ENCODE measurements at regions not wholly inside any gene's neighbourhood (a gene's known extent, or its start where the extent isn't known, plus 50 kb on each side); places are given as distances from the start of the nearest gene placed in this dataset.

DNA sequence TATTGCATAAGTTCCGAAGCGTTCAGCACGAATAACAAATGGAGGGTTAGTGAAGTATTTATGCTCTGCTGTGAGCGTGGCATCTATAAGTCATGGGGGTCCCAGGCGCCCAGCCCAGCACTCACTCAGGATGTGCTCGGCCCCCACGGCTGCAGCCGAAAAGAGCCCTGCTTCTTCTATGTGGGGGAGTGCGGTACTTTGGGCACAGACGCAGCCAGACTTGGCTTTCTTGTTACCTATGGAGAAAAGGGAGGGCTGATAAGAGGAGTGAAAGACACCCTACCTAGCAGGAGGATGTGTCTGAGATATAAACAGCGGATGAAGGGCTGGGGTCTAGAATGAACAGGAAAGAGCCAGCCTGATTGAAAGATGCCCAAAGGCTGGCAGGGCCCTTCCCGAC is 51.4 kb downstream of the MRPL36 start:
- no peak overlapping the region for H3K27ac Mint-ChIP-seq
- ATAC-seq (no peak), DNase-seq (no peak)
- H3K4me1 Mint-ChIP-seq (ENCODE audit: low read depth), result no peaks in the 10 kb centered on the region
- TF ChIP-seq CTCF (IDR thresholded peaks at IDR 0.05), result no peak
- ChIA-PET CTCF (interaction anchor here (1.2 kb wide), 1 partner anchor 11 kb away, joined by 4 read pairs; no protein-coding TSS in a partner anchor), POLR2A (no interaction called here)
- no peaks in the 10 kb centered on the region for H3K9me3 Mint-ChIP-seq
- no peaks in the 10 kb centered on the region for H3K36me3 Mint-ChIP-seq (ENCODE audit: low read depth)
- intact Hi-C loops (cut with micrococcal nuclease), result no loop called here
- H3K4me3 Mint-ChIP-seq, result no peak overlapping the region
- H3K27me3 Mint-ChIP-seq, result peaks cover 2% of the 10 kb centered on the region

- H3K27ac Mint-ChIP-seq, result no peak overlapping the region
- POLR2A ChIA-PET, result no interaction called here
Observed at GRCh38 chr5:1747803-1748085, 51.9 kb downstream of the MRPL36 start.

GRCh38 chr5:1747079-1747802 is 52.4 kb downstream of the MRPL36 start:
- CTCF ChIA-PET, result no interaction called here
- H3K27me3 Mint-ChIP-seq, result peaks cover 6% of the 10 kb centered on the region
- DNase-seq (no peak), ATAC-seq (no peak)
- no peak overlapping the region for H3K27ac Mint-ChIP-seq
- intact Hi-C loops (cut with micrococcal nuclease), result no loop called here
- H3K4me3 Mint-ChIP-seq, result no peak overlapping the region
- no peaks in the 10 kb centered on the region for H3K36me3 Mint-ChIP-seq (ENCODE audit: low read depth)
- H3K9me3 Mint-ChIP-seq, result peaks cover under 1% of the 10 kb centered on the region
- POLR2A ChIA-PET, result no interaction called here
- H3K4me1 Mint-ChIP-seq (ENCODE audit: low read depth), result no peaks in the 10 kb centered on the region
- TF ChIP-seq CTCF (IDR thresholded peaks at IDR 0.05), result no peak

More at GRCh38 chr5:1747803-1748085, 51.9 kb downstream of the MRPL36 start:
- DNase-seq (no peak), ATAC-seq (no peak)
- Mint-ChIP-seq H3K27me3 (peaks cover 2% of the 10 kb centered on the region), H3K4me1 (ENCODE audit: low read depth) (no peaks in the 10 kb centered on the region), H3K9me3 (no peaks in the 10 kb centered on the region), H3K4me3 (no peak overlapping the region), H3K36me3 (ENCODE audit: low read depth) (no peaks in the 10 kb centered on the region)
- intact Hi-C loops (cut with micrococcal nuclease), result no loop called here
- no peak for TF ChIP-seq CTCF (IDR thresholded peaks at IDR 0.05)
- CTCF ChIA-PET, result interaction anchor here (1.2 kb wide), 1 partner anchor 11 kb away, joined by 4 read pairs; no protein-coding TSS in a partner anchor

- no peak for TF ChIP-seq CTCF (IDR thresholded peaks at IDR 0.05)
- peaks cover 9% of the 10 kb centered on the region for H3K27me3 Mint-ChIP-seq
- H3K27ac Mint-ChIP-seq, result no peak overlapping the region
- DNase-seq (no peak), ATAC-seq (no peak)
- intact Hi-C loops (cut with micrococcal nuclease), result no loop called here
- H3K9me3 Mint-ChIP-seq, result peaks cover 3% of the 10 kb centered on the region
- H3K4me1 Mint-ChIP-seq (ENCODE audit: low read depth), result no peaks in the 10 kb centered on the region
- CTCF ChIA-PET, result no interaction called here
- no peak overlapping the region for H3K4me3 Mint-ChIP-seq
- POLR2A ChIA-PET, result no interaction called here
- H3K36me3 Mint-ChIP-seq (ENCODE audit: low read depth), result peaks cover 2% of the 10 kb centered on the region
Observed at GRCh38 chr5:1746371-1747078, 53.1 kb downstream of the MRPL36 start.

DNA sequence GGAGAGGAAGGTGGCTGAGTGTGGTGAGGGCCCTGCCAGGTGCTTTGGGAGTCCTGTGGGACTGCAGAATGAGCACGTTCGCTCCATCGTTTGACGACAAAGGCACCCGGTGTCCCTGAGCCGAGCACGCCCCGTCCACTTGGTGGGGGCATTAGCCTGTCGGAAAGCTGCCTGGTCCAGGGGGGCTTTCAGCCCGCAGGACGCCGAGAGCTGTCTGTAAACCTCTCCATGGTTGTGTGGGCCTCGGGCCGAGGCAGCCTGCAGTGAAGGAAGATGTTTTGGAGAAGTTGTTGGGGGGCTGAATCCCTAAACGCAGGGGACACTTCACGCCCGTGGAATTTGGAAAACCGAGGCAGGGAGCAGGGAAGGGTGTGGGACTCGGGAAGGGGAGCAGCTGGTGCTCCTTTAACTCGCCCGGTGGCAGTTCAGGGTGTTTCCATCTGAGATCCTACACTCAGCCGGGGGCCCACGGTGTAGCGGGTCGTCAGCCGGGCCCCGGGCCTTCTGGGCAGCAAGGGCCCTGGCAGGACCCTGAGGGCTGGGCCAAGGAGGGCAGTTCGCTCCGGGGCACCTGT is 53.8 kb downstream of the MRPL36 start:
- POLR2A ChIA-PET, result no interaction called here
- no peak for ATAC-seq
- CTCF ChIA-PET, result no interaction called here
- Mint-ChIP-seq H3K27ac (no peak overlapping the region), H3K36me3 (ENCODE audit: low read depth) (peaks cover 2% of the 10 kb centered on the region), H3K27me3 (peaks cover 9% of the 10 kb centered on the region), H3K9me3 (peaks cover 4% of the 10 kb centered on the region), H3K4me1 (ENCODE audit: low read depth) (no peaks in the 10 kb centered on the region), H3K4me3 (no peak overlapping the region)
- TF ChIP-seq CTCF (IDR thresholded peaks at IDR 0.05), result no peak
- intact Hi-C loops (cut with micrococcal nuclease), result no loop called here
- no peak for DNase-seq
